HFFc6 (cell line): ENCODE measurements at regions not wholly inside any gene's neighbourhood (a gene's known extent, or its start where the extent isn't known, plus 50 kb on each side); places are given as distances from the start of the nearest gene placed in this dataset.

Experiments used
- DNase-seq: peaks from one replicate; pipeline ENCODE4 v3.0.0-alpha.2; 2018
- H3K27ac Mint-ChIP-seq: 2 replicates; pipeline ENCODE4 v1.8.0; 2020; ENCODE audit warnings: mild to moderate bottlenecking, mixed read lengths
- H3K27me3 Mint-ChIP-seq: 2 replicates; pipeline ENCODE4 v1.8.0; 2021; ENCODE audit warnings: mild to moderate bottlenecking, moderate library complexity, mixed read lengths; ENCODE audit not compliant: insufficient read depth
- H3K36me3 Mint-ChIP-seq: 2 replicates; pipeline ENCODE4 v1.8.0; 2021; ENCODE audit warnings: low read depth, mixed read lengths
- H3K4me1 Mint-ChIP-seq: 2 replicates; pipeline ENCODE4 v1.8.0; 2020; ENCODE audit warnings: low read depth, mixed read lengths
- H3K4me3 Mint-ChIP-seq: 2 replicates; pipeline ENCODE4 v1.8.0; 2020; ENCODE audit warnings: mild to moderate bottlenecking, moderate library complexity, mixed read lengths
- H3K9me3 Mint-ChIP-seq: 2 replicates; pipeline ENCODE4 v1.8.0; 2020; ENCODE audit warnings: mild to moderate bottlenecking, mixed read lengths
- TF ChIP-seq, protein P1 (sequence below): fragments of 200-600 bp; sonication (generic); IDR thresholded peaks from 2 replicates; pipeline ENCODE4 v1.5.0; 2021; ENCODE audit warnings: antibody characterized with exemption, mild to moderate bottlenecking

GRCh38 chr2:5984273-5984655 is 292.1 kb downstream of the SOX11 start:
- H3K27ac Mint-ChIP-seq, result no peak overlapping the region
- H3K9me3 Mint-ChIP-seq, result peaks cover 50% of the 10 kb centered on the region
- TF ChIP-seq, protein P1, sequence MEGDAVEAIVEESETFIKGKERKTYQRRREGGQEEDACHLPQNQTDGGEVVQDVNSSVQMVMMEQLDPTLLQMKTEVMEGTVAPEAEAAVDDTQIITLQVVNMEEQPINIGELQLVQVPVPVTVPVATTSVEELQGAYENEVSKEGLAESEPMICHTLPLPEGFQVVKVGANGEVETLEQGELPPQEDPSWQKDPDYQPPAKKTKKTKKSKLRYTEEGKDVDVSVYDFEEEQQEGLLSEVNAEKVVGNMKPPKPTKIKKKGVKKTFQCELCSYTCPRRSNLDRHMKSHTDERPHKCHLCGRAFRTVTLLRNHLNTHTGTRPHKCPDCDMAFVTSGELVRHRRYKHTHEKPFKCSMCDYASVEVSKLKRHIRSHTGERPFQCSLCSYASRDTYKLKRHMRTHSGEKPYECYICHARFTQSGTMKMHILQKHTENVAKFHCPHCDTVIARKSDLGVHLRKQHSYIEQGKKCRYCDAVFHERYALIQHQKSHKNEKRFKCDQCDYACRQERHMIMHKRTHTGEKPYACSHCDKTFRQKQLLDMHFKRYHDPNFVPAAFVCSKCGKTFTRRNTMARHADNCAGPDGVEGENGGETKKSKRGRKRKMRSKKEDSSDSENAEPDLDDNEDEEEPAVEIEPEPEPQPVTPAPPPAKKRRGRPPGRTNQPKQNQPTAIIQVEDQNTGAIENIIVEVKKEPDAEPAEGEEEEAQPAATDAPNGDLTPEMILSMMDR, result no peak
- no peaks in the 10 kb centered on the region for H3K27me3 Mint-ChIP-seq
- H3K4me3 Mint-ChIP-seq, result no peak overlapping the region
- DNase-seq, result no peak
- H3K36me3 Mint-ChIP-seq, result peaks cover 6% of the 10 kb centered on the region; the same call in 1 of the 2 replicates
- no peaks in the 10 kb centered on the region for H3K4me1 Mint-ChIP-seq

DNA sequence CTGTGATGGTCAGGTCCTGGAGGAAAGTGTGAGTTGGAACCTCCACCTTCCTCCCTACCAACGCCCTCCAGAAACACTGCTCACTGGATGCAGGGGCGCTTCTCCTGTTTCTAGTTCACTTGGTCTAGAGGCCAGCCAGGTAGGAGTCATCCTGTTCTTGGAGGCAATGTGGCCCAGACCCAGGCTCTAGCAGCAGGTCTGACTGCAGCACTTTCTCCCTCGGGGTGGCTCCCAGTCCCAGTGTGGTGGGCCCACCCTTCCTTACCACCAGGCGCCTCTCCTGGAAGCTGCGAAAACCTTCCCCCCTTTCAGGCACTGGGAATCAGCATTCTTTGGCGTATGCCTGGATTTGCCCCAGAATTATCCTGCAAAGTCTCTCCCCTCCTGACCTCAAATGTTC is 292.8 kb downstream of the SOX11 start:
- Mint-ChIP-seq H3K36me3 (peaks cover 6% of the 10 kb centered on the region; the same call in 1 of the 2 replicates), H3K27ac (no peak overlapping the region), H3K27me3 (no peaks in the 10 kb centered on the region), H3K4me1 (no peaks in the 10 kb centered on the region), H3K9me3 (peaks cover 43% of the 10 kb centered on the region), H3K4me3 (no peak overlapping the region)
- TF ChIP-seq, protein P1, result no peak
- DNase-seq, result no peak

- H3K27ac Mint-ChIP-seq, result no peak overlapping the region
- H3K27me3 Mint-ChIP-seq, result no peaks in the 10 kb centered on the region
- TF ChIP-seq, protein P1, result no peak
- H3K4me3 Mint-ChIP-seq, result no peak overlapping the region
- peaks cover 39% of the 10 kb centered on the region for H3K9me3 Mint-ChIP-seq
- no peaks in the 10 kb centered on the region for H3K4me1 Mint-ChIP-seq
- DNase-seq, result no peak
- H3K36me3 Mint-ChIP-seq, result peaks cover 6% of the 10 kb centered on the region; the same call in 1 of the 2 replicates
Observed at GRCh38 chr2:5985536-5986385, 293.6 kb downstream of the SOX11 start.

DNA sequence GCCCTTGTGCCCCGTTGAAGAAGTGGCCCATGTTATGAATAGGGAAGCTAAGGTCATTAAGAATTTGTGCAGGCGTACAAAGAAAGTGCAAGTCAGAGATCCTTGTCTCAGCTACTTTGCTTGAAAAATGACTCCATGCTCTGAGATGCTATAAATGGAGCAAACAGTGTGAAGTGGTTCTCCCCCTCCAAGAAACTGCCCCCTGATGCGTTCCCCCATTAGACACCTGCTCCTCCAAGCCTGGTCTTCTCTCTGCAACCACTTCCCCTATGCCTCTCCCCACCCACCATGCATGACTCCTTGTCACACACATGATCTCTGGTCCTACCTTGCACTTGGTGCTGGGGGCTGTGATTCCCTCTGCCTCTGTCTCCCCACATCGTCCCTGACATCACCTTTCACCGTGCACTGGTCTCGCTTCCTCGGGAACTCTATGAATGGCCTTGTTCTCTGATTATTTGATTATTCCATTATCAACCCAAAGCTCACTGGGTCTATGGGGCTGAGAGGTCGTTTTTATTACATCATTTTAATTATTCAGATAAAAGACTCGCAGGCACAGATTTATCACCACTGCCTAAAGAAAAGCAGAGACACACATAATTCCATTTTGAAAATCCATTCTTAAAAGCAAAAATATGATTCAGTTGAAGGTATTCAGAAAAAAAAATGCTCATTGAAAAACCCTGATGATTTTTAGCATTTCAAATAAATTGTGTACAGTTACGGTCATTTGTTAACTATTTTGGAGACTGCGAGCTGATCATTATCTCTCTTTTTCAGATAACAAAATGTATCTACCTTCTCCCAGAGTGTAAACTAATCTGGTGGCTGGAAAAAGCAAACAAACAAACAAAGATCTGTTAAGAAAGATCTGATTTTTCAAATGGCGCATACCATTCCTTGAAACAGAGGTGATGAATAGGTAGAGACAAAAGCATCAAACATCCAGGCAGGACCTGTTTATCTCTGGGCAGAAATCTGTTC is 294.9 kb downstream of the SOX11 start:
- H3K36me3 Mint-ChIP-seq, result peaks cover 6% of the 10 kb centered on the region; the same call in 1 of the 2 replicates
- no peaks in the 10 kb centered on the region for H3K4me1 Mint-ChIP-seq
- TF ChIP-seq, protein P1, result no peak
- peaks cover 41% of the 10 kb centered on the region for H3K9me3 Mint-ChIP-seq
- no peak overlapping the region for H3K27ac Mint-ChIP-seq
- no peak for DNase-seq
- H3K4me3 Mint-ChIP-seq, result no peak overlapping the region
- H3K27me3 Mint-ChIP-seq, result no peaks in the 10 kb centered on the region

DNA sequence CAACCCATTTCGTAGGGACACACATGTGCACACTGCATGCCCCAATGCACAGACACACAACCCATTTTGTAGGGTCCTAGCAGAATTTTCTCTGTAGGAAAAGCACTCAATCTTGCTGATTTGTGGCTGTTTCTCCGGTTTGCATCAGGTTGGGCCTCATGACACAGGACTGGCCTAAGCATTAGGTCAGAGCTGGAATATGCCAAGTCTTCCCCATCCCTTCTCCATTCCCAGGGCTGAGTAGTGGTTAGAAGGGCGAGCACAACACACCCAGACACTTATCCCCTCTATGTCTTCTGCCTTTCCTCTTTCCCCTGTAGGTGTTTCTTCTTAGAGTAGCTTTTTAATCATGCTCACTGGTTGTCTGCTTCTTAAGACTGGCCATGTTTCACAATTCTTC is 295.9 kb downstream of the SOX11 start:
- H3K4me3 Mint-ChIP-seq, result no peak overlapping the region
- no peaks in the 10 kb centered on the region for H3K4me1 Mint-ChIP-seq
- TF ChIP-seq, protein P1, result no peak
- peaks cover 6% of the 10 kb centered on the region; the same call in 1 of the 2 replicates for H3K36me3 Mint-ChIP-seq
- peaks cover 41% of the 10 kb centered on the region for H3K9me3 Mint-ChIP-seq
- no peak overlapping the region for H3K27ac Mint-ChIP-seq
- no peak for DNase-seq
- no peaks in the 10 kb centered on the region for H3K27me3 Mint-ChIP-seq
